VCaP (cell line): ENCODE measurements at regions not wholly inside any gene's neighbourhood (a gene's known extent, or its start where the extent isn't known, plus 50 kb on each side); places are given as distances from the start of the nearest gene placed in this dataset.

Experiments used
- H3K27ac ChIP-seq: fragments of 450-650 bp; 2 replicates; pipeline ENCODE4 v1.5.1; 2017
- TF ChIP-seq, protein P1 (sequence below): fragments of 450-650 bp; conservative IDR thresholded peaks from 2 replicates; pipeline ENCODE4 v1.5.1; 2017; ENCODE audit warnings: mild to moderate bottlenecking, moderate library complexity

DNA sequence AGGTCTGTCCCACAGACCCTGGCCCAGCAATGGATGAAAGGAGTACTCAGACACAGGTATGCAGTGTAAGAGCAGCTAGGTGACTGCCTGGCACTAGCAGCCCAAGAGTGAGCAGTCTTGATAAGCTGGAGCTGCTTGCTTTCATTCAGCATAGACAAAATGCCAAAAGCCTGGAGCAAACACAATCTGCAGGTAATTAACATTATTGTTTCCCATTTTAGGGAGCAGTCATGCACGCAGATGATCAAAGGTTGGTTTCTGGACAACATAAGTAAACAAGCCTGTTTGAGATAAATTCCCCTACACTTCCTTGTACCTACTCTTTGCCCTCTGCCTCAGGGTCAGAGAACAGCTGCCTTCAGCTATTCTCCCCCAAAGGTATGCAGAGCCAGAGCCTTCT lies 73.7 kb upstream of the MSTN start:
- no peak overlapping the region for H3K27ac ChIP-seq
- TF ChIP-seq, protein P1, sequence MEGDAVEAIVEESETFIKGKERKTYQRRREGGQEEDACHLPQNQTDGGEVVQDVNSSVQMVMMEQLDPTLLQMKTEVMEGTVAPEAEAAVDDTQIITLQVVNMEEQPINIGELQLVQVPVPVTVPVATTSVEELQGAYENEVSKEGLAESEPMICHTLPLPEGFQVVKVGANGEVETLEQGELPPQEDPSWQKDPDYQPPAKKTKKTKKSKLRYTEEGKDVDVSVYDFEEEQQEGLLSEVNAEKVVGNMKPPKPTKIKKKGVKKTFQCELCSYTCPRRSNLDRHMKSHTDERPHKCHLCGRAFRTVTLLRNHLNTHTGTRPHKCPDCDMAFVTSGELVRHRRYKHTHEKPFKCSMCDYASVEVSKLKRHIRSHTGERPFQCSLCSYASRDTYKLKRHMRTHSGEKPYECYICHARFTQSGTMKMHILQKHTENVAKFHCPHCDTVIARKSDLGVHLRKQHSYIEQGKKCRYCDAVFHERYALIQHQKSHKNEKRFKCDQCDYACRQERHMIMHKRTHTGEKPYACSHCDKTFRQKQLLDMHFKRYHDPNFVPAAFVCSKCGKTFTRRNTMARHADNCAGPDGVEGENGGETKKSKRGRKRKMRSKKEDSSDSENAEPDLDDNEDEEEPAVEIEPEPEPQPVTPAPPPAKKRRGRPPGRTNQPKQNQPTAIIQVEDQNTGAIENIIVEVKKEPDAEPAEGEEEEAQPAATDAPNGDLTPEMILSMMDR: no peak

DNA sequence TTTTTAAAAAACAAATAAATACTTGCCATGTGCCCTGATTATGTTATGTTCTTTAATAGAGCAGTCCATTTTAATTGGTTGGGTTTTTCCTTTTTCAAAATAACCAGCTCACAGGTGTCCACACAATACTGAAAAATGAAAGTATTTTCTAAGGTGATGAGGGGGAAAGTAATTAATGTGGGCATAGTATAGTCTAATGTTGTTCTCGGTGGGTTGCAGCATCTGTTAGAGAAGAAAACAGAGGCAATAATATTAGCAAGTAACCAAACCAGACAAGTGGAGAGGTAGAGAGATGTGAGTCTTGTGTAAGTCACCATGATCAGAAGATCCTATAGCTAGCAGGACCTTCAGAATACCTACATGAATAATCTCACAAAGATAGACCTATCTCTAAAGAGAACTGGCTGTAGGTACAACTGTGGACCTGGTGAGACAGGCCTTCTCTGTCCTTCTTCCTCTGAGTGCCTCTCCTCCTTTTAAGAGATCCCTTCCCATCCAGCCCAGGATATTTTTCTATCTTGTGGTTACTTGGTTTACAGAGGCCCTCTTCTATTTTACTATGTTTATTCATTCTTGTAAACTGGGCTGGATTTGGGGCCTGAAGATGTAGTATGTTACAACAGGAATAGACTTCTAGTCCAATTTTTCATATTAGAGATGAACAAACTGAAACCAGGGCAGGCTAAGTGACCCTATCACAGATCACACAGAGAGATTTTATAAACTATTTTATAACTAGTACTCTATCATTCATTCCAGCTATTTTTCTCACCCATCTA lies 67.1 kb upstream of the MSTN start:
- TF ChIP-seq, protein P1: no peak
- H3K27ac ChIP-seq: no peak overlapping the region

DNA sequence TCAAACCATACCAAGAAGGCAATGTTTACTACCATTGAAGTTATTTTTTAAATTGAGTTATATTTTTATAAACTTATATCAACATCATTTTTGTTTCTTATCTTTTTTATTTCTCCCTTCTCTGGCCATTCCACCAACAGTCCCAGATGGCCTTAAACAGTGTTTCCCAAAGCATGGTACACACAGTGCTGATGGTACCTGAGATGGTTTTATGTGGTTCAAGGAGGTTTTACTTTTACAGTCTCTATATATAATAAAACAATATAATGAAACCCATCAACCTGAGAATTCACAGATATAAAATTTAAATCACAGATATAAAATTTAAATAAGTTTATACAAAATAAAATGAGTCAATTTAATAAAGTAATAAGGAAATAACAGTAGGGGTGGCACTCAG lies 65.1 kb upstream of the MSTN start:
- TF ChIP-seq, protein P1: no peak

DNA sequence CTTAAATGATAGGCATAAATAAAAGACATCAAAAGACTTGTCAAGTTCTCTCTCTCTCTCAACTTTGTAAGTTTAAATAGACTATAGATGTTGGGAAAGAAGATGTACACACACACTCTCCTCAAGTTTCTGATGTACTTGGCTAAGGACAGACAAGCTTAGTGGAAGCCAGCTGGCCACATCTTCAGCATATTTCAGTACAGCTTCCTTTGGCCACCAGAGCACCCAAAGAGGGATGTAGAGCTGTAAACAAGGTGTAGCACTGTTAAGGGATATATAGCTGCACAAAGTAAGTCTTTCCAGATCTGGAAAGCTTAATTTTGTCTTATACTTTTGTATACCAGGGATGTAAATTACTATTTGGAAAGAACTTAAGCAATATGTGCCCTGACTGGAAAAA lies 64.3 kb upstream of the MSTN start:
- no peak overlapping the region for H3K27ac ChIP-seq
- TF ChIP-seq, protein P1: no peak

More for the DNA sequence above, 65.1 kb upstream of the MSTN start:
- H3K27ac ChIP-seq: no peak overlapping the region

DNA sequence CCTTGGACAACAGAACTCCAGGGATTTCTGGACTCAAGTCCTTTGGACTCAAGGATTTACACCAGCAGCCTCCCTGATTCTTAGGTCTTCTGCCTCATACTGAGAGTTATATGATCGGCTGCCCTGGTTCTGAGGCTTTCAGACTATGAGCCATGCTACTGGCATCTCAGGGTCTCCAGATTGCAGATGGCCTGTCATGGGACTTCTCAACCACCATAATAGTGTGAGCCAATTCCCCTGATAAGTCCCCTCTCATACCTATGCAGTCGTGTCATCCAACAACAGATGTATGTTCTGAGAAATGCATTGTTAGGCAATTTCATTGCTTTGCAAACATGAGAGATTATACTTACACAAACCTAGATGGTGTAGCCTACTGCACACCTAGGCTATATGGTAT lies 61.4 kb upstream of the MSTN start:
- TF ChIP-seq, protein P1: no peak
- H3K27ac ChIP-seq: no peak overlapping the region

DNA sequence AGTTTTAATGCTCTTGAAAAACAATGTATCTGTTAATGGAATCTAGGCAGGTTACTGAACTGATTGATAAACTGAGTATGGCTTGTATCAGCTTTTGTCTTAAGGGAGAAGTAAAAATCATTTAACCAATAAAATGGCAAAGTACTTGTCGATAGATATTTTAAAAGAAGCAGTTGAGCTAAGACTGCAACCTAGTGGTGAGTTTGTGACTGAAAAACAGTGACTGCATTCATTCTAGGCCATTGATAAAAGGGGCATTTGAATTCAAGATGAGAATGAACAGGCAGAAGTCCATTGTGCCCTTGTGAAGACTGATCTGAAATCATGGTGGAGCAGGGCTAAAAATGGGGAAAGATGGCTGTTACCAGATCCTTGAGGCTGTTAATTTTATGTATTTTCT lies 59.4 kb upstream of the MSTN start:
- TF ChIP-seq, protein P1: peak; percentile 44
- no peak overlapping the region for H3K27ac ChIP-seq

DNA sequence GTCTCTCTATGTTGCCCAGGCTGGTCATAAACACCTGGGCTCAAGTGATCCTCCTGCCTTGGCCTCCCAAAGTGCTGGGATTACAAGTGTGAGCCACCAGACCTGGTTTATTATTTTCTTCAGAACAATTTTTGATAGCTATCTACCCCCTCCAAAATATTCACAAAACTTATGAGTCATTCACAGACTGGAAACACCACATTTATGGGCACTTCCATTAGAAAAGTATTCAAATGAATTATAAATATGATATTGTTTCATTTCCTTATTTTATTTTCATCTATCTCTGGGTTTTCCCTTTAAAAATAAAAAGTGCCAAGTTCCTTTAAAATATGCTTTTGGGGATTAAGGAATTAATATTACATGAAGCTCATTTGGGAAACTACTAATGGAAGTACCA lies 58.8 kb upstream of the MSTN start:
- no peak overlapping the region for H3K27ac ChIP-seq
- TF ChIP-seq, protein P1: no peak
